GM19455 (cell line): ENCODE measurements at regions not wholly inside any gene's neighbourhood (a gene's known extent, or its start where the extent isn't known, plus 50 kb on each side); places are given as distances from the start of the nearest gene placed in this dataset.

Source experiments
- ATAC-seq: cut with Tn5 transposase; IDR thresholded peaks from one replicate; pipeline ENCODE4 v1.9.1; 2021; ENCODE audit not compliant: unreplicated experiment

DNA sequence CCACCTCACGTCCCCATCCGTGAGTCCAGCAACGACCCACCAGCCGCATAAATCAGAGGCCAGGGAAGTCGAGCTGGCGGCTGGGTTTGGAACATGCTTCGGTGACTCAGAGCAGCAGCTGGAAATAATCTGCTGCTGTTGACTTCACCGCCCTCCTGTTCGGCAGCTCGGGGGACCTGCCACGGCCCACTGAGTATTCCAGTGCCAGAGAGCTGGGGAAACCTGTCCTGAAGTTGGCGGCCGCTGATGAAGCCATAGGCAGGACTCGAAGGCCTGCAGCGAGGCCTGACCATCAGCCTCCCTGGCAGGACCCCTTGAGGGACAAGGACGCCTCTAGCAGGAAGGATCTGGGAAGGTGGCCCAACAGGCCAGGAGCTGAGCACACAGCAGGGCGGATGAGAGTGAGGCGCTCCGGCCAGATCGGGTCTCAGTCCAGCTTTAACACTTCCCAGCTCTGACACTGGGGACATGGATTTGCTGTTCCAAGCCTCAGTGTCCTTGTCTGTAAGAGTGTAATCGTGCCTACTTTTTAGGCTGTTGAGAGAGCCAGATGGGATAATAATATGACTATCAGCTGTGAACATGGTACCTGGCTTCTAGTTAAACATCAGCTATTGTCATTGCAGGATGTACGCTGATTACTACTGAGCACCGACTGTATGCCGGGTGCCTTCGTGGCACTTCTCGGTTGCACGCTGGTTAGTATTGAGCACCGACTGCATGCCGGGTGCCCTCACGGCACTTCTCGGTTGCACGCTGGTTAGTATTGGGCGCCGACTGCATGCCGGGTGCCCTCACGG lies 50.4 kb upstream of the CIBAR2 start:
- ATAC-seq: no peak

GRCh38 chr16:85163278-85164112 lies 51.2 kb upstream of the CIBAR2 start:
- no peak for ATAC-seq

DNA sequence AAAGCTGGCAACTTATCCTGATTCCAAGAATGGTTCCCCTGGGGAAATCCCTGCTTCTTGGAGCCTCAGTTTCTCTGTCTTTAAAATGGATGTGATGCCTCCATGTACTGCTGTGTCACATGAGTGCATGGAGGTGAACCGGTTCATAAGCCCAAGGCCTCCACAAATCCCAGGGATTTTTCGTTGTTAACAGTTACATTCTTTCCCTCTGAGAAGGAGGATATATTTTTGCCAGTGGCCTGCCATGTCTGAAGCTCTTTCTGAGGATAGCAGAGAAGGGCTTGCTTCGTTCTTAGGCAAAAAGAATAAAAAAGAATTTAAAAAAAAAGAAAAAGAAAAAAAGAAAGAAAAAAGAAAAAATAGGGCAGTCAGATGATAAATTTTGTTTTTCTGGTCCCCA lies 52.2 kb upstream of the CIBAR2 start:
- no peak for ATAC-seq

DNA sequence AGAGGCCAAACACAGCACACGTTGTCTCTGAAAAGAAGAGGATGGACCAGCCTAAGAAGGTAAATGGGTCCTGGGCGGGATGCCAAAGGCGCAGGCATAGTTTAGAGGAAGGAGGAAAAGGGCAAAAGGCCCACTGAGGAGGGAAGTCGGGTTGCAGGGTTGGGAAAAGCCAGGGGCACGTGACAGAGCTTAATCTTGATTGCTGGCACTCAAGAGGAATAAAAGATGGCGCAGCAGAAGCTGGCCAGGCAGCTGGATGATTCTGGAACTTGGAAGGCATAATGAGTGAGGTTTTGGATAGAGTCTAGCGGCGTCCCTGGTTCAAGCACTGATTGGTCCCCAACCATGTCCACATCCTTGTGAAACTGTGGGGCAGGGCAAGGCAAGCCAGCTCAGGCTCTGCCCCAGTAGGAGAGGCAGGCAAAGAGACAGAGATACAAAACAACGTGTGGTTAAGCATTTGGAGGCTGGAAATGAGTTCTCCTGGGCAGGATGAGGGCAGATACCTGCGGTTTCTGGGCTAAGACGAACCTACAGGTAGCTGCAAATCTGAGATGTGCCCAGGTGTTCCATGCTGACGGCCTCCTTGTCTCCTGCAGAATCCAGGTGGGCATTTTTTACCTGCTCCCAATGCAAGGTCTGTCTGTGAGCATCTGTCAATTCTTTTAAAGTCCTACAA lies 52.7 kb upstream of the CIBAR2 start:
- no peak for ATAC-seq

DNA sequence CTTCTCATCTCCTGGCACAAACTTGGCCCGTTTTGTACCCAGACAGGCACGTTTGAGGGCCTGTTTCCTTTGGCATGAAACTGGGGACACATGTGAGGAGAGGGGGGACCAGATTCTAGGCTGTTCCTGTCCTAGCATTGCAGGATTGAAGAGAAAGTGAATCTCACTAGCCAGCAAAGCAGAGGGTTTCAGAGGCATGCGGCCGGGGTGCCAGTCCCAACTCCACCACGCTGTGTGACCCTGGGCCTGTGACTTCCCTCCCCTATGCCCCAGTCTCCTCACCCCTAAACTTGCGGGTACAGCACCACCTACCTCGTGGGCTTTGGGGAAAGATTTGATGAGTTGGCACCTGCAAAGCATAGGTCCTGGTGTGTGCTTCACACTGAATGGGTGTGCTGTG lies 53.5 kb upstream of the CIBAR2 start:
- ATAC-seq: no peak

GRCh38 chr16:85166281-85166680 lies 54.0 kb upstream of the CIBAR2 start:
- ATAC-seq: no peak

DNA sequence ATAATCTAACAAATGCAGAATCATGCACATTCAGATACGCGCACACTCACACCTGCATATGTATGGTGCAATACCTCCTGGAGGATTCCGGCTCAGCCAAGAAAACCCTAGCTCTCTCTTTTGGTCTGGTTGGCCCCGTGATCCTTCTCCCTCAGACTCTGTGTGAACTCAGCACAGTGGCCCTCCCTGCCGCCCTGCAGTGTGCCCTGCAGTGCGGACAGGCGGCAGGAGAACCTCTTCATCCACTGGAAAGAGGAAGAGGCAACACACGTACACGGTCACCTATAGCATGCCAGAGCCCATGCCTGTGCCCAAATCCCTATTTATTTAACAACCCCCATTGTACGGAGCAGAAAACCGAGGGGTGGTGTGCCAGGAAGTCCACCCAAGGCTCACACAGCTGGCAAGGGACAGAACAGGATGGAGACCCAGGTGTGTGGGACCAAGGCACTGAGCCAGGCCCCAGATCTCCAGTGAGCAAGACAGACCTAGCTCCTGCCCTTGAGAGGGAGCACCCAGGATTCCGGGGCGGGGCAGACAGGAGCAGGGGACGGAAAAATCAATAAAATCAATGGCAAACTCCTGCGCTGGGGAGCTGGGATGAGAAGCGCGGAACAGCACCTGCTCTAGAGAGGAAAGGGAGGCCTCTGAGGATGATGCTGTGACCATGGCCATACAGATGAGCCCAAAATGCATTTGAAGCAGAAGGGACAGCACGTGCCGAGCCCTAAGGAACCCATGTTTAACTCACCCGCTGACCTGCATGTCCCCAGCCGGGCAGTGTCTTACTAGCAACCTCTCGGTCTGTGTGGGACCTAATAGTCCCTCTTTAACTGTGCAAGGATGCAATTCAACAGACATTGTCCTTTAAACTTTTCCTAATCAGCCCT lies 54.7 kb upstream of the CIBAR2 start:
- no peak for ATAC-seq

- ATAC-seq: no peak
Measured at GRCh38 chr16:85167589-85168537, 55.6 kb upstream of the CIBAR2 start.

GRCh38 chr16:85168732-85169256 lies 56.5 kb upstream of the CIBAR2 start:
- ATAC-seq: no peak

DNA sequence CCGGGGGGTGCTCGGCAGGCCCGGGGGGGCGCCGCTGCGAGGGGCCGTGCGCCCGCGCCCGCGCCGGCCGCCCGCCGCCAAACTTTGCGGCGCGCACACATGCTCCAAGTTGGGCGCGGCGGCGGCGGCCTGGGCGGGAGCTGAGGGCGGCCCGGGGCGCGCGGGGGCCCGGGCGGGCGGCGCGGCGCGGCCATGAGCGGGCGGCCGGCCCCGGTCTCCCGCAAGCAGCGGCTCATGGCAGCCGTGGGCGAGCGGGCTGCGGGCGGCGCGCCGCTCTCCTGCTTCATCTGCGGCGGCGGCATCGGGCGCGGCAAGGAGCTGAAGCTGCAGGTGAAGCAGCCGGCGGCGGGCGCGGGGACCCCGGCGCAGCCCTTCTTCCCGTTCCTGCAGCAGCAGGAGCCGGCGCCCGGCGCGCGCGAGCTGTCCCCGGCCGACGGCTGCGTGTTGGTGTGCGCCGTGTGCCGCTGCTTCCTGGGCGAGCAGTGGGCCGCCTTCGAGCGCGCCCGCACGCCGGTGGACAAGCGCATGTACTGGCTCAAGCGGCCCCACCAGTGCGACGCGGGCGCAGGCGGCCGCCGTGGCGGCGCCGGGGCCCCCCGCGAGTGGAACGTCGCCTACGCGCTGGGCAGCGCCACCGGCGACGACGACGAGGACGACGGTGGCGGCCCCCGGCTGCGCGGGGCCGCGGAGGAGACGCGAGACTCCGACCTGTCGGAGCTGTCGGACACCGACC lies 57.2 kb upstream of the CIBAR2 start:
- ATAC-seq: no peak

DNA sequence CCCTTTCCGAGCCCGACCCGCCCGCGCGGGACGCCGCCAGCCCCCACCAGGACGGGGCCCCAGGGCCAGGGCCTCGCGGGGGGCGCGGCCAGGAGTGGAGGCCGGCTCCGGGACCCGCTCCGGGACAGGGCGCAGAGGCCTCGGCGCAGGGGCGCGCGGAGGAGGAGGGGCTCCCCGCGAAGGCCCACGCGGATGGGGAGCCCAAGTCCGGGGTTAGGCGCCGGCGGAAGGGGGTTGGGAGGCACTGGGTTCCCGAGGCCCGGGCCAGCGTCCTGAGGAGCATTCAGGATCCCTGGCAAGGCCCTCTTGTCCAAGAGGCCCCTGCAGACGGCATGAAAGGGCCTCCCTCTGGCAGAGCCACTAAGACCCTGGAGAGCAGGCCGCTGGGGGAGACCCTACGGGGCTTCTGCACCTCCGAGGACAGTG lies 57.8 kb upstream of the CIBAR2 start:
- no peak for ATAC-seq

DNA sequence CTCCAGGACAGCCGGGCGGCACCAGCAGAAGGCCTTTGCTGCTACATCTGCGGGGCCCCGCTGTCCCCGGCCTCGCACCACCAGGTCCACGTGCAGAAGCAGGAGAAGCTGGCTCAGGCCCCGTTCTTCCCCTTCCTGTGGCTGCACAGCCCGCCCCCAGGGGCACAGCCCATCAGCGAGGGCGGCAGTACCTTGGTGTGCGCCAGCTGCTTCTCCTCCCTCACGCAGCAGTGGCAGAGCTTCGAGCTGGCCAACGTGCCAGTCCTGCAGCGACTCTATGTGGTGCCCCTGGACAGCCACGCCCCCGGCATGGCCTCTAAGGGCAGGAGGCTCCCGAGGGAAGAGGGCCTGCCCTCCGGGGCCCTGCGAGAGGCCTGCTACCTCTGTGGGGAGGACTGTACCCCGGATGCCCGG lies 58.3 kb upstream of the CIBAR2 start:
- no peak for ATAC-seq

DNA sequence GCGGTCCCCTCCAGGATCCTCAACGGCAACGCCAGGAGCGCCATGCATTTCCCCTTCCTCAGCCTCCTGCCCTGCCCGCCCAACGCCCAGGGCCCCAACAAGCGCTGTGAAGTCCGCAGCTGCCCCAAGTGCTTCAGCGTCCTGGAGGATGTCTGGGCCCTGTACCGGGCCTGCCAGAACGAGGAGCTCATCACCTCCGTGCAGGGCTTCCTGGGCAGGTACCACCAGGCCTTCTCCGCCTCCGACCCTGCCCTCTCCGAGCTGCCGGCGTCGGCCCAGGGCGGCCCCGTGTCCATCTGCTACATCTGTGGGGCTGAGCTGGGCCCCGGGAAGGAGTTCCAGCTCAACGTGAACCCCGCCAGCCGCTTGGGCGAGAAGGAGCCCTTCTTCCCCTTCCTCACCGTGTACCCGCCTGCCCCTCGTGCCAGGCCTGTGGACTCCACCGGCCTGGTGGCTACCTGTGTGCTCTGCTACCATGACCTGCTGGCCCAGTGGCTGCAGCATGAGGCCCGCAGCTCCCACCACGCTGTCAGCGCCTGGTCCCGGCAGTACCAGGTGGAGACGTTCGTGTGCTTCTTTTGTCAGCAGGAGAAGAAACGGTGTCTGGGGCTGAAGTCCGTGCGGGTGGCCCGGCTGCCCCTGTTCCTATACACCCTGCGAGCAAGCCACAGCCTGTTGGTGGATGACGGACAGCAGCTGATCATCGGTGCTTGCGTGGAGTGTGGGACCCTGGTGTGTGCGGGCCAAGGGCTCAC lies 58.9 kb upstream of the CIBAR2 start:
- ATAC-seq: no peak

DNA sequence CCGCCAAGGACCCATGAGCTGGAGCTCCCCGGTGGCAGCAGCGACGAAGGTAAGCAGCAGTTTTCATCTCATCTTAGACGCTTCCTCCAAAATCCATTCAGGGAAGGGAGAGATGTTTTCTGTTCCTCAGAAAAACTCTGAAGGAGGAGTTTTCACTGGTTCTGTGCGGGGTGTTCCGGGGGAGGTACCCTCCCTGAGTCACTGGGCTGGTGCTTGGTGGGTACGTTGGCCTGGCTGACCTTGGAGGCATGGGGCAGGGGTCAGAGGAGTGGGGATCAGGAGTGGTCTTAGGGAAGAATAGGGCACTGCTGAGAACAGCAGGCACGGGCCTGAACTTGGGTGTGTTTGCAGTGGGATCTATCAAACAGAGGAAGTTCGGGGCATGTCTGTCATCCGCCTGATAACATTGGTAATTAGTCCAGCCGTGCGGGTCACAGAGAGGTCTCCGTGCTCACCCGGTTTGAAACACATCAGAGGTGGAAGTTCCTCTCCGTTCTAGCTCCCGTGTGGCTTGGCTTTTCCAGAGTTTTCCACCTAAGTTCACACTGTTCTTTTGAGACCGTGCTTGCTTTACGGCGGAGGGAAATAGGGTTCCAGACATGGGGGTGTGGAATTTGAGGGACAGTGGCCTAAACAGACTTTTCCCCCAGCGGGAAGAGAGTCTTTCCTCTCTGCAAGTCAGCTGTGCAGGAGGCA lies 59.6 kb upstream of the CIBAR2 start:
- ATAC-seq: no peak

- no peak for ATAC-seq
Measured at GRCh38 chr16:85172455-85173145, 60.3 kb upstream of the CIBAR2 start.

- no peak for ATAC-seq
Measured at GRCh38 chr16:85173146-85173980, 61.1 kb upstream of the CIBAR2 start.
